ENCODE measurements at regions not wholly inside any gene's neighbourhood (a gene's known extent, or its start where the extent isn't known, plus 50 kb on each side); places are given as distances from the start of the nearest gene placed in this dataset.
A peak's percentile ranks its signal among the peaks of the same experiment; 100 is the strongest.

- no peak for DNase-seq (ENCODE audit: low spot score)
Observed at GRCh38 chr15:31274496-31275330, 51.9 kb upstream of the KLF13 start.

GRCh38 chr15:31275331-31276262 lies 51.0 kb upstream of the KLF13 start:
- DNase-seq (ENCODE audit: low spot score), result no peak

- peak; percentile 56 for DNase-seq (ENCODE audit: low spot score)
Observed at GRCh38 chr15:31276596-31277298, 49.9 kb upstream of the KLF13 start.
